ENCODE measurements at regions not wholly inside any gene's neighbourhood (a gene's known extent, or its start where the extent isn't known, plus 50 kb on each side); places are given as distances from the start of the nearest gene placed in this dataset.
"Not testable (repeated sequence)": the region's sequence is repeated elsewhere in the genome, so short reads cannot be mapped to it uniquely, and the experiment has no call there.

GRCh38 chr2:77578354-77578753 lies 56.2 kb upstream of the LRRTM4 start:
- FAIRE-seq: no peak

- FAIRE-seq: no peak
Observed at GRCh38 chr2:77579076-77579769, 57.0 kb upstream of the LRRTM4 start.

GRCh38 chr2:77588438-77588837 lies 66.3 kb upstream of the LRRTM4 start:
- FAIRE-seq: no peak

- FAIRE-seq: no peak
Observed at GRCh38 chr2:77590298-77590917, 68.2 kb upstream of the LRRTM4 start.

GRCh38 chr2:77592955-77593354 lies 70.8 kb upstream of the LRRTM4 start:
- FAIRE-seq: not testable (repeated sequence)

- no peak for FAIRE-seq
Observed at GRCh38 chr2:77602771-77603170, 80.6 kb upstream of the LRRTM4 start.

GRCh38 chr2:77604953-77605929 lies 83.1 kb upstream of the LRRTM4 start:
- FAIRE-seq: no peak

GRCh38 chr2:77608510-77608909 lies 86.3 kb upstream of the LRRTM4 start:
- no peak for FAIRE-seq

- no peak for FAIRE-seq
Observed at GRCh38 chr2:77629539-77629938, 107.4 kb upstream of the LRRTM4 start.

- FAIRE-seq: no peak
Observed at GRCh38 chr2:77631007-77631406, 108.8 kb upstream of the LRRTM4 start.

GRCh38 chr2:77633601-77634000 lies 111.4 kb upstream of the LRRTM4 start:
- no peak for FAIRE-seq

GRCh38 chr2:77640924-77641323 lies 118.7 kb upstream of the LRRTM4 start:
- FAIRE-seq: no peak

GRCh38 chr2:77642339-77642738 lies 120.2 kb upstream of the LRRTM4 start:
- FAIRE-seq: no peak

GRCh38 chr2:77649856-77650255 lies 127.7 kb upstream of the LRRTM4 start:
- no peak for FAIRE-seq

GRCh38 chr2:77652499-77652898 lies 130.3 kb upstream of the LRRTM4 start:
- no peak for FAIRE-seq

- no peak for FAIRE-seq
Observed at GRCh38 chr2:77664491-77664890, 142.3 kb upstream of the LRRTM4 start.

GRCh38 chr2:77666251-77666980 lies 144.2 kb upstream of the LRRTM4 start:
- FAIRE-seq: no peak

- FAIRE-seq: not testable (repeated sequence)
Observed at GRCh38 chr2:77684543-77685319, 162.6 kb upstream of the LRRTM4 start.

GRCh38 chr2:77712601-77713000 lies 190.4 kb upstream of the LRRTM4 start:
- no peak for FAIRE-seq

GRCh38 chr2:77713412-77713811 lies 191.2 kb upstream of the LRRTM4 start:
- FAIRE-seq: no peak

- no peak for FAIRE-seq
Observed at GRCh38 chr2:77720115-77720514, 197.9 kb upstream of the LRRTM4 start.

GRCh38 chr2:77721593-77721992 lies 199.4 kb upstream of the LRRTM4 start:
- FAIRE-seq: no peak

Measured in colon (tissue), 2 donors.